ENCODE measurements at regions not wholly inside any gene's neighbourhood (a gene's known extent, or its start where the extent isn't known, plus 50 kb on each side); places are given as distances from the start of the nearest gene placed in this dataset.

DNA sequence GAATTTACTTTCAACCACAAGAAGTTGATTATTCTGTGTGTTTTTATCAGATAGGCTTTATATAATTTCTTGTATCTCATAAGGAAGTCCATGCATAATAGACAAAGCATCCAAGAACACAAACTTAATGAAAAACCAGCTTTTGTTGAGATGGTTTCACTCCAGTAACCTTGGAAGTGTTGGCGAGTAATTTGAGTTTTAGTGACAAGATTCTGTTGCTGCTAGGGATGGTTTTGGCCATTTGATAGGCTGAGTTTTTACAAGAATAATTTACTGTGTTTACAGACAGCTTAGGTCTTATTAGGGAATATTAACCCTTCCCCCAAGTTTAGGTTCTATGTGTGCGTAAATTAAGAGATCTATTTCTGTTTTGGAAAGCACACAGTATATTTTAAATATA, 513.6 kb downstream of the USP25 start:
- WGBS, 2 donors: 93 to 95% methylated on average over 2 of the region's 2 CpGs
- intact Hi-C loops (cut with DNase I; ENCODE audit: low total_unique reads): no loop called here
- TF ChIP-seq, protein P1, sequence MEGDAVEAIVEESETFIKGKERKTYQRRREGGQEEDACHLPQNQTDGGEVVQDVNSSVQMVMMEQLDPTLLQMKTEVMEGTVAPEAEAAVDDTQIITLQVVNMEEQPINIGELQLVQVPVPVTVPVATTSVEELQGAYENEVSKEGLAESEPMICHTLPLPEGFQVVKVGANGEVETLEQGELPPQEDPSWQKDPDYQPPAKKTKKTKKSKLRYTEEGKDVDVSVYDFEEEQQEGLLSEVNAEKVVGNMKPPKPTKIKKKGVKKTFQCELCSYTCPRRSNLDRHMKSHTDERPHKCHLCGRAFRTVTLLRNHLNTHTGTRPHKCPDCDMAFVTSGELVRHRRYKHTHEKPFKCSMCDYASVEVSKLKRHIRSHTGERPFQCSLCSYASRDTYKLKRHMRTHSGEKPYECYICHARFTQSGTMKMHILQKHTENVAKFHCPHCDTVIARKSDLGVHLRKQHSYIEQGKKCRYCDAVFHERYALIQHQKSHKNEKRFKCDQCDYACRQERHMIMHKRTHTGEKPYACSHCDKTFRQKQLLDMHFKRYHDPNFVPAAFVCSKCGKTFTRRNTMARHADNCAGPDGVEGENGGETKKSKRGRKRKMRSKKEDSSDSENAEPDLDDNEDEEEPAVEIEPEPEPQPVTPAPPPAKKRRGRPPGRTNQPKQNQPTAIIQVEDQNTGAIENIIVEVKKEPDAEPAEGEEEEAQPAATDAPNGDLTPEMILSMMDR (IDR thresholded peaks at IDR 0.05): no peak
- no peak for TF ChIP-seq POLR2A (IDR thresholded peaks at IDR 0.05)
- no peak for DNase-seq (ENCODE audit: low spot score in 2 of 2)
- no peak overlapping the region for H3K4me3 ChIP-seq (ENCODE audit: low read depth, poor library complexity, severe bottlenecking)

DNA sequence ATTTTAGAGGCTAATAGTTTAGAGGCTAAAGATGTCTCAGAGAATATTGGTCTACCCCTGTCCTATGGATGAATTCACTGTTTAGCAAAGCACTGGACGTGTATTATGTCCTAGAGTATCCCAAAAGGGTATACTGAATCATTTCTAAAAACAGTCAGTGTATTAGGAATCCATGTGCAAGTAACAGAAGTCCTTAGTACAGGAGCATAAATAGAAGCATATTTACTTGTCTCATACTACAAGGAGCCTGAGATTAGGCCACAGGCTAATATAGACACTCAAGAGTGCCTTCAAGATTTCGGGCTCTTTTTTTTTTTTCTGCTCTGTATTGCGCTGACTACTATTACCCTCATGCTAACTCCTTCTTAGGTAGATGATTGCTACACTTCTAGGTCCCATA, 518.9 kb downstream of the USP25 start:
- intact Hi-C loops (cut with DNase I; ENCODE audit: low total_unique reads): no loop called here
- H3K4me3 ChIP-seq (ENCODE audit: low read depth, poor library complexity, severe bottlenecking): no peak overlapping the region
- TF ChIP-seq POLR2A (IDR thresholded peaks at IDR 0.05): no peak
- TF ChIP-seq, protein P1 (IDR thresholded peaks at IDR 0.05): no peak
- WGBS, 2 donors: 92 to 95% methylated on average over 3 of the region's 3 CpGs
- DNase-seq (ENCODE audit: low spot score in 2 of 2): no peak

DNA sequence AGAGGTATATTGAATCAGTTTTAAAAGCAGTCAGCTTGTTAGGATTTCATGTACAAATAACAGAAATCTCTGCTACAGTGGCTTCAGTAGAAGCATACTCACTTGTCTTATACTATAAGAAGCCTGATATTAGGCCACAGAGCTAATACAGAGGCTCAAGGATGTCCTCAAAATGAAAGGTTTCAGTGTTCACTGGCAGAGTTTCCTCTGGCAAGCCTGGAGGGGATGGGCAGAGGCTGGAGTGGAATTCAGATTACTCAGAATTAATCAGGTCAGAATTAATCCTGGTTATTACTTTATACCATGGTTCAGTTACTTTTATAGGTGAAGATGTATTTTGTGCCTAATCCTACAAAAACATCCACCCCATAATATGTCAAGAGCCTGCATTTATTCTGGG, 520.5 kb downstream of the USP25 start:
- no peak for DNase-seq (ENCODE audit: low spot score in 2 of 2)
- H3K4me3 ChIP-seq (ENCODE audit: low read depth, poor library complexity, severe bottlenecking): no peak overlapping the region
- intact Hi-C loops (cut with DNase I; ENCODE audit: low total_unique reads): no loop called here
- TF ChIP-seq POLR2A (IDR thresholded peaks at IDR 0.05): no peak
- TF ChIP-seq, protein P1 (IDR thresholded peaks at IDR 0.05): no peak

DNA sequence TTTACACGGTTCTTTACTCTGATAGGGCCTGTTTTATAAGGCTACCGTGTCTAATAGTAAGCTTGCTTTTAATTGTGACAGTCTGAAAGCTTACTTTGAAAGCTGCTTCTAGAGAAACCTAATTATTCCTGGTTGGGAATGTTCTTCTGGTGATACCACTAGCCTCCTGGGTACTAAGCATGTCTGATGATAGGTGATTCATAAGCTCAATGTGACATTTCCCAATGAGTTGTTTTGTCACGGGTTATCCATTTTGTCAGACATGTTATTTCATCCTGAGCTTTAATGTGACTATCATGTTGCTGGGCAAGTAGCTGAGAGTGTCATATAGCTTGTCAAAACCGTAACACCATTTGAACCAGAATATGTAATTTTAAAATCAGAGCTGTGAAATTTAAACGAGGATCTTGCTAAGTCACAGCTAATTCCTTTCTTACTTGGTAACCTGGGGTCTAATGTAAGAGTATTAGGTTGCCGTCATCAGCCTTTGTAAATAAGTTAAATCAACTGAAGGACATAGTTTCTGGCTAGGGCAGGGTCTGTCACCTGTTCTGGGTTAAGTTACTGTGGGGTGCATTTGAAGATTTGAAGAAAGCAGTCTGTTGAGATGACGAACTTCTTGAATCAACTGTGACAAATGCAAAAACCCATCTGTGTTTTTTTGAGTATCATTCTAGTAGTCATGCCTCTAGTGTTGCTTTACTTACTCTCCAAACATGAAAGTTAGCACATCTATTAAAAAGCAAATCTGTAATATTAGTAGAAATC, 529.2 kb downstream of the USP25 start:
- DNase-seq (ENCODE audit: low spot score in 2 of 2): no peak
- no peak overlapping the region for H3K4me3 ChIP-seq (ENCODE audit: low read depth, poor library complexity, severe bottlenecking)
- intact Hi-C loops (cut with DNase I; ENCODE audit: low total_unique reads): no loop called here
- WGBS, 2 donors: 91 to 92% methylated on average over 7 of the region's 7 CpGs
- TF ChIP-seq, protein P1 (IDR thresholded peaks at IDR 0.05): no peak
- TF ChIP-seq POLR2A (IDR thresholded peaks at IDR 0.05): no peak

DNA sequence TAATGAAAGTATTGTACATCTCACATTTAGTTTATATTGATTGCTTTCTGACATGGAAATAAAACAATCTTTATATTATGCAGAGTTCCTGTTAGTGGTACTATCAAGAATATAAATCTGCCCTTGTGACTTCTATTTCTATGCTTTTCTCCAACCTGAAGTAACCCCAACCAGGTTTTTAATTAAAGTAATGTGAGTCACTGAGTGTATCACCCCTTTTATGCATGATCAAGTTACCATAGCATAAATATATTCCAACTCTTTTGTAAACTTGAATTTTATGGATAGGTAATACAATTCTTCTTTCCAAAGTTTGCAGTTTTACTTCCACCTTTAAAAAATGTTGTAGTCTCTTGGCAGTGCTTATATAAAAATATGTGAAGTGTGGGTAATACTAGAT, 532.3 kb downstream of the USP25 start:
- TF ChIP-seq POLR2A (IDR thresholded peaks at IDR 0.05): no peak
- TF ChIP-seq, protein P1 (IDR thresholded peaks at IDR 0.05): no peak
- intact Hi-C loops (cut with DNase I; ENCODE audit: low total_unique reads): no loop called here
- no peak overlapping the region for H3K4me3 ChIP-seq (ENCODE audit: low read depth, poor library complexity, severe bottlenecking)
- DNase-seq (ENCODE audit: low spot score in 2 of 2): no peak

DNA sequence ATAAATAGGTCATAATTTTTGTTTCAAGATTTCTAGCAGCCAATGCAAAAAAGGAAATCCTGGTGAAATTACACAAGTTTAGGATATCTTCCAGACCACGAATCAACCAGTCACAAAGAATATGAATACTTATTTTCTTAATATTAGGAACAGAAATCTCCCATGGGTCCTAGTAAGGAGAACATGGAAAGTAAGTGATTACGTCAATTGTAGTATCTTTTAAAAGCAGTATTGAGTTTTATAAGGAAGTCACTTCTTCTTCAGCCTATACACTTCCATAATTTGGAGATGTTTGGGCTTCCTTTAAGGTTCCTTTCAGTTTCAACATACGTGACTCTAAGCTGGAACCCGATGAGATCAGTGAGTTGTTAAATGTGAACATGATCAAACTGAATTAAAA, 534.5 kb downstream of the USP25 start:
- 45 to 51% methylated on average over 4 of the region's 4 CpGs for WGBS, 2 donors
- DNase-seq (ENCODE audit: low spot score in 2 of 2): no peak
- intact Hi-C loops (cut with DNase I; ENCODE audit: low total_unique reads): no loop called here
- no peak for TF ChIP-seq POLR2A (IDR thresholded peaks at IDR 0.05)
- TF ChIP-seq, protein P1 (IDR thresholded peaks at IDR 0.05): no peak
- no peak overlapping the region for H3K4me3 ChIP-seq (ENCODE audit: low read depth, poor library complexity, severe bottlenecking)
